Vagina (tissue), 2 donors: ENCODE measurements at regions not wholly inside any gene's neighbourhood (a gene's known extent, or its start where the extent isn't known, plus 50 kb on each side); places are given as distances from the start of the nearest gene placed in this dataset.

ENCODE experiments used
- POLR2A ChIP-seq, 2 donors: fragments of 450-650 bp; IDR thresholded peaks; one replicate each; pipeline ENCODE4 v1.6.1; 2017; ENCODE audit warnings: antibody characterized with exemption in 2 of 2, mild to moderate bottlenecking in 2 of 2, moderate library complexity in 2 of 2
- POLR2AphosphoS5 ChIP-seq, 2 donors: sonication (generic); formaldehyde crosslinking; IDR thresholded peaks; one replicate each; pipeline ENCODE4 v1.9.0; 2017; ENCODE audit warnings: antibody characterized with exemption in 2 of 2, mild to moderate bottlenecking in 2 of 2, low read depth in 1 of 2; ENCODE audit not compliant: insufficient read depth in 1 of 2
- TF ChIP-seq, protein P1 (sequence below), 3 experiments: fragments of 450-650 bp in 2 of 3; fragments of 200-600 bp in 1 of 3; sonication (generic) in 1 of 3; IDR thresholded peaks; one replicate each; pipeline ENCODE4 v1.5.1; 2017 to 2019; ENCODE audit warnings: antibody characterized with exemption in 3 of 3, mild to moderate bottlenecking in 2 of 3, moderate library complexity in 2 of 3

GRCh38 chr2:36296798-36297197 lies 58.8 kb upstream of the CRIM1 start:
- TF ChIP-seq POLR2A (IDR thresholded peaks at IDR 0.05) (no peak), POLR2AphosphoS5 (IDR thresholded peaks at IDR 0.05; ENCODE audit: insufficient read depth in 1 of 2, low read depth in 1 of 2) (no peak)
- TF ChIP-seq, protein P1, sequence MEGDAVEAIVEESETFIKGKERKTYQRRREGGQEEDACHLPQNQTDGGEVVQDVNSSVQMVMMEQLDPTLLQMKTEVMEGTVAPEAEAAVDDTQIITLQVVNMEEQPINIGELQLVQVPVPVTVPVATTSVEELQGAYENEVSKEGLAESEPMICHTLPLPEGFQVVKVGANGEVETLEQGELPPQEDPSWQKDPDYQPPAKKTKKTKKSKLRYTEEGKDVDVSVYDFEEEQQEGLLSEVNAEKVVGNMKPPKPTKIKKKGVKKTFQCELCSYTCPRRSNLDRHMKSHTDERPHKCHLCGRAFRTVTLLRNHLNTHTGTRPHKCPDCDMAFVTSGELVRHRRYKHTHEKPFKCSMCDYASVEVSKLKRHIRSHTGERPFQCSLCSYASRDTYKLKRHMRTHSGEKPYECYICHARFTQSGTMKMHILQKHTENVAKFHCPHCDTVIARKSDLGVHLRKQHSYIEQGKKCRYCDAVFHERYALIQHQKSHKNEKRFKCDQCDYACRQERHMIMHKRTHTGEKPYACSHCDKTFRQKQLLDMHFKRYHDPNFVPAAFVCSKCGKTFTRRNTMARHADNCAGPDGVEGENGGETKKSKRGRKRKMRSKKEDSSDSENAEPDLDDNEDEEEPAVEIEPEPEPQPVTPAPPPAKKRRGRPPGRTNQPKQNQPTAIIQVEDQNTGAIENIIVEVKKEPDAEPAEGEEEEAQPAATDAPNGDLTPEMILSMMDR (IDR thresholded peaks at IDR 0.05), result no peak
